ENCODE measurements at regions not wholly inside any gene's neighbourhood (a gene's known extent, or its start where the extent isn't known, plus 50 kb on each side); places are given as distances from the start of the nearest gene placed in this dataset.

DNA sequence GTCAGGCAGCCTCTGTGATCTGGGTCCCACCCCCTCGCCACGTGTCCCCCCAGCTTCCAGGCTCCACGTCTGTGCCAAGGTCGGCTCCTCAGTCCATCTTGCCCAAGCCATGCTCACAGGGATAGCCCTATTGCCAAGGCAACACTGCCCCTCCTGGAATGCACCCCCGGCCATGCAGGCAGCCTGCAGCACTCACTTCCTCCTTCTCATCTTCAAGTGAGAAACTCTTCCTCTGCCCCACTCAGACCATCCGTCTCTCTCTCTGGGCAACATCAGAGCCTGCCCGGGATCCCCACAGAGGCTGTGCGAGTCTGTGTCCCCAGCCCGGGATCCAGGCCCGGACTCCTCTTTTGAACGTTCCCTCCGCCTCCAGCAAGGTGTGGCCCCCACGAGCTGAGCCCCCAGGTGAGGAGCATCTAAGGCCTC is 852.3 kb downstream of the BRD1 start:
- Histone ChIP-seq H3K4me1 (ENCODE audit: control insufficient read depth, insufficient read depth, low read length, poor library complexity, severe bottlenecking) (no peaks in the 10 kb centered on the region), H3K4me3 (ENCODE audit: insufficient read depth, low read depth, low read length, poor library complexity, severe bottlenecking) (no peak overlapping the region), H3K27ac (ENCODE audit: insufficient read depth, low read length, poor library complexity, severe bottlenecking) (no peak overlapping the region), H3K36me3 (ENCODE audit: control insufficient read depth, insufficient read depth, low read length) (no peaks in the 10 kb centered on the region), H3K27me3 (replicated peaks; ENCODE audit: control insufficient read depth, insufficient read depth, low read length, poor library complexity, severe bottlenecking) (no peaks in the 10 kb centered on the region), H3K9me3 (ENCODE audit: control insufficient read depth, low read length) (no peaks in the 10 kb centered on the region)
- DNase-seq = no peak

DNA sequence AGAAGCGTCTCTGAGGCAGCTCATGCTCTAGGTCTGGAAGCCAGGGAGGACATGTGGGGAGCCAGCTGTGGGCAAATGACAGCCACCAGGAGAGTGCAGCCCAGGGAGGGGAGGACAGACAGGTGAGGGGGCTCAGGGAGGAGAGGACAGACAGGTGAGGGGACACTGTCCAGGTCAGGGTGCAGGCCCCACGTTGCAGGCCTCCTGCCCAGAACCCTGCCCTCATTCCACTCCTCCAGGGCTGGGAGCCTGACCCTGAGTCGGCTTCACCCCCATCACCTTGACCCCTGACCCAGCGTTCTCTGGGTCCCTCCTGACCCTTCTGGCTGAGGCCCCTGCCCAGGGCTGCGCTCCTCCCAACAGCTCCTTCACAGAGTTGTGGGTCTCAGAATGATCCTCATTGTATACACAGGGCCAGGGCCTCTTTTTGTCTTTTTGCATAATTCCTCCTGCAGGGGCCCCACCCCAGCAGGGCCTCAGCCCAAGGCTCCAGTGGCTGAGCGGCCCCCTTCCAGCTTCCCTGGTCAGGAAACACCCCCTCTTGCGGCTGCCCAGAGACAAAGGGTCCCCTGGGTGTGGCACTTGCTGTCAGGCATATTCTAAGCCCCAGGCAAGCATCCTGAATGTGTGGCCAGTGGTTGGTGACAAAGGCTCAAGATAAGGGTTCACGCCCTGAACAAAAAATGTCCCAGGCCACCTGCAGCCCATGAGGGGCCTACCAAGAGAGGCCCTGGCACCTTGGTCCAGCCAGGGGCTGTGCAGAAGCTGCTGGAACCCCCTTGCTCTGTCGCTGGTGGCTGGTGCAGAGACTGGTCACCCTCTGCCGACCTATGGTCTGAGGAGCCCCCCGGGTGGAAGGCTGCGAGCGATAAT is 853.0 kb downstream of the BRD1 start:
- H3K27me3 ChIP-seq (replicated peaks; ENCODE audit: control insufficient read depth, insufficient read depth, low read length, poor library complexity, severe bottlenecking) = no peaks in the 10 kb centered on the region
- H3K36me3 ChIP-seq (ENCODE audit: control insufficient read depth, insufficient read depth, low read length) = no peaks in the 10 kb centered on the region
- DNase-seq = no peak
- no peaks in the 10 kb centered on the region for H3K9me3 ChIP-seq (ENCODE audit: control insufficient read depth, low read length)
- no peak overlapping the region for H3K27ac ChIP-seq (ENCODE audit: insufficient read depth, low read length, poor library complexity, severe bottlenecking)
- H3K4me3 ChIP-seq (ENCODE audit: insufficient read depth, low read depth, low read length, poor library complexity, severe bottlenecking) = no peak overlapping the region
- no peaks in the 10 kb centered on the region for H3K4me1 ChIP-seq (ENCODE audit: control insufficient read depth, insufficient read depth, low read length, poor library complexity, severe bottlenecking)

DNA sequence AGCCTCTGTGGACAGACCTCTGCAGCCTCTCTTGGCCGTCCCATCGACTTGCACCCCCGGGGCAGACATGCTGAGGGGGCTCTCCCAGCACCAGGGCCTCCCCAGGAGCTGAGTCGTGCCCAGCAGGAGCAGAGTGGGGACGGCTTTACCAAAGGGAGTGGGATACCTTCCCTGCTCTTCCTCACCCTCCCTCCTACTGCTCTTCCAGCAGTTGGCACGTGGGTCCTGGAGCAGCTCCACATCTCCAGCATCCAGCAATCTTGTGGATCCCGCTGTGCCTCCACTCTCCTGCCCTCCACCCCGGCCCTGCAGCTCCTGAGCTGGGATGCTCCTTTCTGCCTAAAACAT is 854.0 kb downstream of the BRD1 start:
- no peak overlapping the region for H3K27ac ChIP-seq (ENCODE audit: insufficient read depth, low read length, poor library complexity, severe bottlenecking)
- H3K36me3 ChIP-seq (ENCODE audit: control insufficient read depth, insufficient read depth, low read length) = no peaks in the 10 kb centered on the region
- no peak for DNase-seq
- H3K9me3 ChIP-seq (ENCODE audit: control insufficient read depth, low read length) = no peaks in the 10 kb centered on the region
- no peak overlapping the region for H3K4me3 ChIP-seq (ENCODE audit: insufficient read depth, low read depth, low read length, poor library complexity, severe bottlenecking)
- no peaks in the 10 kb centered on the region for H3K4me1 ChIP-seq (ENCODE audit: control insufficient read depth, insufficient read depth, low read length, poor library complexity, severe bottlenecking)
- no peaks in the 10 kb centered on the region for H3K27me3 ChIP-seq (replicated peaks; ENCODE audit: control insufficient read depth, insufficient read depth, low read length, poor library complexity, severe bottlenecking)

DNA sequence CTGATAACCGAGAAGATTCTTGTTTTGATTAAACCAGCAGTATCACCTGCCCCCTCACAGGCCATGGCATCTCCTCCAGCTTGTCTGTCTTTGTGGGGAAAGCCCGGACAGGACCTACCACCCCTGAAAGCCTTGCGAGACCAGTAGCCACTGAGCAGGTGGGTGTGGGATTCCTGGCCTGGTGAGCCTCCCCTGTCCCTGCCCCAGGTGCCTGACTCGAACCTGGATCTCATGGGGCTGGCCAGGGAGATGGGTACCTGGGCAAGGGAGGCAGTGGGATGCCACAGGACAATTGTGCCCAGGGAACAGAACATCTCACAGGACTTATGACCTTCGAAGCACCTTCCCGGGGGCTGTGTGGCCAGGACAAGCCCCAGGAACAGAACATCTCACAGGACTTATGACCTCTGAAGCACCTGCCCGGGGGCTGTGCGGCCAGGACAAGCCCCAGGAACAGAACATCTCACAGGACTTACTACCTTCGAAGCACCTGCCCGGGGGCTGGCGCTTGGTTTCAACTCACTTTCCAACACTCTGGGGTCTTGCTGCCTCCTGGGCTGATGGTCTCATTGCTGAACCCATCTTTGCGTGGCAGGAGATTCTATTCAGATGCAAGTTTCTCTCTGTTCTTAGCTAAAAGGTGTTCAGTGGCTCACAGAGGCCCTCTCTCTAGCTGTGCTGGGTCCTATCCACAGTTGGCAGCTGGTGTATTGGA is 854.5 kb downstream of the BRD1 start:
- H3K4me1 ChIP-seq (ENCODE audit: control insufficient read depth, insufficient read depth, low read length, poor library complexity, severe bottlenecking) = no peaks in the 10 kb centered on the region
- no peak for DNase-seq
- no peaks in the 10 kb centered on the region for H3K27me3 ChIP-seq (replicated peaks; ENCODE audit: control insufficient read depth, insufficient read depth, low read length, poor library complexity, severe bottlenecking)
- no peaks in the 10 kb centered on the region for H3K36me3 ChIP-seq (ENCODE audit: control insufficient read depth, insufficient read depth, low read length)
- H3K4me3 ChIP-seq (ENCODE audit: insufficient read depth, low read depth, low read length, poor library complexity, severe bottlenecking) = no peak overlapping the region
- H3K27ac ChIP-seq (ENCODE audit: insufficient read depth, low read length, poor library complexity, severe bottlenecking) = no peak overlapping the region
- no peaks in the 10 kb centered on the region for H3K9me3 ChIP-seq (ENCODE audit: control insufficient read depth, low read length)

DNA sequence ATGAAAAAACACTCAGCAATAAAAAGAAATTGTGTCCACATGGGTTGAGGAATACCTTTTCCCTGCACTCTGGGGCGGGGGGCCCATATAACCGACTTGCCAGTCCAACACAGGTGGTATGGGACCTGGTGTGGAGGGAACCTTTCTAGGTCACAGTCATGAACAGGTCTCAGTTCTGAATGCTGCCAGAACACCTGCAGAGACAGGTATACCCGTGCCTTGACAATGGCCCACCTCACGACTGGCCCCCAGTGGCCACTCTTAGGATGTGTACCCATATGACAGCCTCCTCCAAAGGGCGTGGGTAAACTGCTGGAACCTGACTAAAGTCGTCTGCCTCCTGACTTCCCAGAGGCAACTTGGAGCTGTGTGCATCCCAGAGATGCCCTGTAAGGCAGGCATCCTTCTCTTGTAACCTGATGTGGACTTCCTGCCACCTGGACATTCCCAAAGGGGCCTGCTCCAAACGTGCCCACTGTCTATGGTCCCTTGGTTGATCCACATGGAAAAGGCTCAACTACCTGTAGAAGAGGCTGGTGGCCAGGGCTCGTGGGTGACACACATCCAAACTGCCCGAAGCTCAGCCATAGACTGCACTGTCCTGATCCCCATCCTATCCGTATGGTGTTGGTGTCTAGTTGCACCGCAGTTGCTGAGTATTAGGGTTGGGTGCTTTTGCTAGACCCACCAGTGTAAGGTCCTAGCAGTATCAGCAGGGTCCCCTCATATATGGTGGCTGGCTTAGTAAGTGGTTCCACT is 859.3 kb downstream of the BRD1 start:
- DNase-seq = no peak
- Histone ChIP-seq H3K27me3 (replicated peaks; ENCODE audit: control insufficient read depth, insufficient read depth, low read length, poor library complexity, severe bottlenecking) (no peaks in the 10 kb centered on the region), H3K36me3 (ENCODE audit: control insufficient read depth, insufficient read depth, low read length) (no peaks in the 10 kb centered on the region), H3K9me3 (ENCODE audit: control insufficient read depth, low read length) (no peaks in the 10 kb centered on the region), H3K4me1 (ENCODE audit: control insufficient read depth, insufficient read depth, low read length, poor library complexity, severe bottlenecking) (no peaks in the 10 kb centered on the region), H3K27ac (ENCODE audit: insufficient read depth, low read length, poor library complexity, severe bottlenecking) (no peak overlapping the region), H3K4me3 (ENCODE audit: insufficient read depth, low read depth, low read length, poor library complexity, severe bottlenecking) (no peak overlapping the region)

DNA sequence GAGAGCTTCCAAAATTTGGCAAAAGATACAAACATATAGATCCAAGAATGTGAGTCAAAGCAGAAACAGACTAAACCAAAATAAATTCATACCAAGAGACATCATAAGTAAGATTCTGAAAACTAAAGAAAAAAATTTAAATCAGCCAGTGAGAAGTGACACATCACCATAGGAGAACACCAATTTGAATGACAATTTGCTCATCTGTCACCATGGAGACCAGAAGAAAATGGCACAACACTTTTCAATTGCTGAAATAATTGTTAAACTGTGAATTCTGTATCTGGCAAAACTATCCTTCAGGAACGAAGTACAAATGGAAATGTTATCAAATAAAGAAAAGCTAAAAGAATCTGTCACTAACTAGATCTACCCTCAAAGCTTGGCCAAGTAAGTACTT is 864.3 kb downstream of the BRD1 start:
- Histone ChIP-seq H3K9me3 (ENCODE audit: control insufficient read depth, low read length) (no peaks in the 10 kb centered on the region), H3K4me3 (ENCODE audit: insufficient read depth, low read depth, low read length, poor library complexity, severe bottlenecking) (no peak overlapping the region), H3K36me3 (ENCODE audit: control insufficient read depth, insufficient read depth, low read length) (no peaks in the 10 kb centered on the region), H3K27ac (ENCODE audit: insufficient read depth, low read length, poor library complexity, severe bottlenecking) (no peak overlapping the region), H3K4me1 (ENCODE audit: control insufficient read depth, insufficient read depth, low read length, poor library complexity, severe bottlenecking) (no peaks in the 10 kb centered on the region), H3K27me3 (replicated peaks; ENCODE audit: control insufficient read depth, insufficient read depth, low read length, poor library complexity, severe bottlenecking) (no peaks in the 10 kb centered on the region)
- no peak for DNase-seq

DNA sequence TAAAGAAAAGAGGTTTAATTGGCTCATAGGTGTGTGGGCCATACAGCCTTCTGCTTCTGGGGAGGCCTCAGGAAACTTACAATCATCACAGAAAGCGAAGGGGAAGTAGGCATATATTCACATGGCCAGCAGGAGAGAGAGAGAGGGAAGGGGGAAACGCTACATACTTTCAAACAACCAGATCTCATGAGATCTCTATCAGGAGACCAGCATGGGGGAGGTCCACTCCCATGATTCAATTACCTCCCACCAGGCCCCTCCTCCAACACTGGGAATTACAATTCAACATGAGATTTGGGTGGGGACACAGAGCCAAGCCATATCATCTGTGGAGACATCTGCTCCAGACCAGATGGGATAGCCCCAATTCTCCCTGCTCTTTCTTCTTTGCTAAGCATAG is 866.0 kb downstream of the BRD1 start:
- H3K27me3 ChIP-seq (replicated peaks; ENCODE audit: control insufficient read depth, insufficient read depth, low read length, poor library complexity, severe bottlenecking) = no peaks in the 10 kb centered on the region
- H3K4me1 ChIP-seq (ENCODE audit: control insufficient read depth, insufficient read depth, low read length, poor library complexity, severe bottlenecking) = no peaks in the 10 kb centered on the region
- H3K27ac ChIP-seq (ENCODE audit: insufficient read depth, low read length, poor library complexity, severe bottlenecking) = no peak overlapping the region
- H3K36me3 ChIP-seq (ENCODE audit: control insufficient read depth, insufficient read depth, low read length) = no peaks in the 10 kb centered on the region
- H3K9me3 ChIP-seq (ENCODE audit: control insufficient read depth, low read length) = no peaks in the 10 kb centered on the region
- DNase-seq = no peak
- no peak overlapping the region for H3K4me3 ChIP-seq (ENCODE audit: insufficient read depth, low read depth, low read length, poor library complexity, severe bottlenecking)

DNA sequence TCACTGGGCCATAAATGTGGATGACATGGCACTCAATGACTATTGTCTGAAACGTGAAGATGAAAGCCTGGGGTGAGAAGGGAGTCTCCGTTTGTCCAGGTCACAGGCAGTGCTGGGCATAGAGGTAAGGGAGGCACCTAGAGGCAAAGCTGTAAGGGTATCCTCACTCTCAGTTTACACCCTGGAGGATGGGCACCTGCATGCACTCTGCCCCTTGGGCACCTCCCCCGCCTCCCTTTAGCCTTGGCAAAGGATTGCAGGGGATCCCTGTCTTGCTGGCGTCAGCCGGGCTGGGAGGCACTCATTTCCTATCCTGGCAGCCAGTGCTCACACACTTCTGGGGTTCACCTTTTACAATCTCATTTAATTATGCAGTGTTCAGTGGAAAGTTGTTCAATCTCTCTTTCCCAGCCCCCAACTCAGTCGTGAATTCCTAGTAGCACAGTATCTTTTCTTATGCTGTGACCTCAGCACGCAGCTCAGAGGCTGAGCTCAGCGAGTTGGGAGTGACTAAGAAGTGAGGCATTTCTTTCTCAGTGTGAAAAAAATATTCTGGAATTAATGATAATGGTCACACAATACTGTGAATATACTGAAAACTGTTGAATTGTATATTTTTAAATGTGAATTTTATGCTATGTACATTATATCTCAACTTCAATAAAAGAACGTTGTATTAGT is 866.6 kb downstream of the BRD1 start:
- Histone ChIP-seq H3K36me3 (ENCODE audit: control insufficient read depth, insufficient read depth, low read length) (no peaks in the 10 kb centered on the region), H3K9me3 (ENCODE audit: control insufficient read depth, low read length) (no peaks in the 10 kb centered on the region), H3K27me3 (replicated peaks; ENCODE audit: control insufficient read depth, insufficient read depth, low read length, poor library complexity, severe bottlenecking) (no peaks in the 10 kb centered on the region), H3K4me1 (ENCODE audit: control insufficient read depth, insufficient read depth, low read length, poor library complexity, severe bottlenecking) (no peaks in the 10 kb centered on the region), H3K27ac (ENCODE audit: insufficient read depth, low read length, poor library complexity, severe bottlenecking) (no peak overlapping the region), H3K4me3 (ENCODE audit: insufficient read depth, low read depth, low read length, poor library complexity, severe bottlenecking) (no peak overlapping the region)
- no peak for DNase-seq

DNA sequence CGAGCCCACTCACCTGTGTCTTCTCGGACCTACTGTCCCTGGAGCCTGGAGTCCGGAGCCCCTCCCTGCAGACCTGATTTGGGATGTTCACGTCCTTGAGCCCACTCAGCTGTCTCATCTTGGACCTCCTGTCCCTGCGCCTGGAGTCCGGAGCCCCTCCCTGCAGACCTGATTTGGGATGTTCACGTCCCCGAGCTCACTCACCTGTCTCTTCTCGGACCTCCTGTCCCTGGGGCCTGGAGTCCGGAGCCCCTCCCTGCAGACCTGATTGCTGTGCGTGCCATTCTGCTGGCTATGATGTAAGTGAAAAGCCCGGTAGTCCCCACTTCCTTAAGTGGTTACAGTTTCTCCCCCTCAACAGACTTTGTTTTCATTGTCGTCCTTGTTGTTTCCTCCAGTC is 867.1 kb downstream of the BRD1 start:
- no peaks in the 10 kb centered on the region for H3K36me3 ChIP-seq (ENCODE audit: control insufficient read depth, insufficient read depth, low read length)
- no peak for DNase-seq
- no peaks in the 10 kb centered on the region for H3K27me3 ChIP-seq (replicated peaks; ENCODE audit: control insufficient read depth, insufficient read depth, low read length, poor library complexity, severe bottlenecking)
- H3K4me3 ChIP-seq (ENCODE audit: insufficient read depth, low read depth, low read length, poor library complexity, severe bottlenecking) = no peak overlapping the region
- H3K27ac ChIP-seq (ENCODE audit: insufficient read depth, low read length, poor library complexity, severe bottlenecking) = no peak overlapping the region
- no peaks in the 10 kb centered on the region for H3K9me3 ChIP-seq (ENCODE audit: control insufficient read depth, low read length)
- no peaks in the 10 kb centered on the region for H3K4me1 ChIP-seq (ENCODE audit: control insufficient read depth, insufficient read depth, low read length, poor library complexity, severe bottlenecking)
